ENCODE measurements at regions not wholly inside any gene's neighbourhood (a gene's known extent, or its start where the extent isn't known, plus 50 kb on each side); places are given as distances from the start of the nearest gene placed in this dataset.

DNA sequence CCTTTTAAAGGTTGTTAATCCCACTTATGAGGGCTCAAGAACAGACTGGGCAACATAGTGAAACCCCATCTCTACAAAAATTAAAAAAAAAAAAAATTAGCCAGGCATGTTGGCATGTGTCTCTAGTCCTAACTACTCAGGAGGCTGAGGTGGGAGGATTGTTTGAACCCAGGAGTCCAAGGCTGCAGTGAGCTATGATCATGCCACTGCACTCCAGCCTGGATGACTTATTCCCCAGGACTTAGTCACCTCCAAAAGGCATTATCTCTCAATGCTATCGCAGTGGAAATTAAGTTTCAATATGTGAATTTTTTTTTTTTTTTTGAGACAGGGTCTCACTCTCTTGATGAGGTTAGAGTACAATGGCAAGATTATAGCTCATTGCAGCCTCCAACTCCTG is 61.2 kb upstream of the TRIM24 start:
- no peak for DNase-seq (ENCODE audit: low read depth)
- in situ Hi-C loops (cut with HindIII; ENCODE audit: low sequenced_read_pairs) = no loop called here
- no peak overlapping the region for H3K4me3 ChIP-seq (ENCODE audit: low read depth, low read length)
- TF ChIP-seq, protein P1, sequence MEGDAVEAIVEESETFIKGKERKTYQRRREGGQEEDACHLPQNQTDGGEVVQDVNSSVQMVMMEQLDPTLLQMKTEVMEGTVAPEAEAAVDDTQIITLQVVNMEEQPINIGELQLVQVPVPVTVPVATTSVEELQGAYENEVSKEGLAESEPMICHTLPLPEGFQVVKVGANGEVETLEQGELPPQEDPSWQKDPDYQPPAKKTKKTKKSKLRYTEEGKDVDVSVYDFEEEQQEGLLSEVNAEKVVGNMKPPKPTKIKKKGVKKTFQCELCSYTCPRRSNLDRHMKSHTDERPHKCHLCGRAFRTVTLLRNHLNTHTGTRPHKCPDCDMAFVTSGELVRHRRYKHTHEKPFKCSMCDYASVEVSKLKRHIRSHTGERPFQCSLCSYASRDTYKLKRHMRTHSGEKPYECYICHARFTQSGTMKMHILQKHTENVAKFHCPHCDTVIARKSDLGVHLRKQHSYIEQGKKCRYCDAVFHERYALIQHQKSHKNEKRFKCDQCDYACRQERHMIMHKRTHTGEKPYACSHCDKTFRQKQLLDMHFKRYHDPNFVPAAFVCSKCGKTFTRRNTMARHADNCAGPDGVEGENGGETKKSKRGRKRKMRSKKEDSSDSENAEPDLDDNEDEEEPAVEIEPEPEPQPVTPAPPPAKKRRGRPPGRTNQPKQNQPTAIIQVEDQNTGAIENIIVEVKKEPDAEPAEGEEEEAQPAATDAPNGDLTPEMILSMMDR (IDR thresholded peaks at IDR 0.05; ENCODE audit: low read depth, low read length, missing control alignments) = no peak

DNA sequence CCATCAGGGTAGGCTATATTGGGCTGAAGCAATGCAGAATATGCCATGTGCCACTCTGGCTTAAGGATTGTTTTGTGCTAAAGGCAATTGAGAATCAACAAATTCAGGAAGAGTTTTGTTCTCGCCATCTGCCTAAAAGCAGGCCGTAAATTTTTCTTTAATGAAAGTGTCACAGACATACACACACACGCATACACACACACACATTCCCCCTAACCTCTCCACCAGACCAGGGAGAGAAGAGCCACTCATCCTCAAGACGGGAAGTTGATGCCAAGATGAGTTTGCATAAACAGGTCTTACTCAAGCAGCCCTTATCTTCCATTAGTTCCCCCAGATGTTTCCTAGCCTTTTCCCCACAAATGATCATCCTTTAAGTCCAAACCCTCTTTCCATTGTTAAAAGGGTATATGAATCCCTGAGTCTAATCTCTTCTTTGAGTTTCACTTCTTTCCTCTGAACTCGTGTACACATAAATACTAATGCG is 59.6 kb upstream of the TRIM24 start:
- no peak for DNase-seq (ENCODE audit: low read depth)
- TF ChIP-seq, protein P1 (IDR thresholded peaks at IDR 0.05; ENCODE audit: low read depth, low read length, missing control alignments) = no peak
- no peak overlapping the region for H3K4me3 ChIP-seq (ENCODE audit: low read depth, low read length)
- in situ Hi-C loops (cut with HindIII; ENCODE audit: low sequenced_read_pairs) = no loop called here

DNA sequence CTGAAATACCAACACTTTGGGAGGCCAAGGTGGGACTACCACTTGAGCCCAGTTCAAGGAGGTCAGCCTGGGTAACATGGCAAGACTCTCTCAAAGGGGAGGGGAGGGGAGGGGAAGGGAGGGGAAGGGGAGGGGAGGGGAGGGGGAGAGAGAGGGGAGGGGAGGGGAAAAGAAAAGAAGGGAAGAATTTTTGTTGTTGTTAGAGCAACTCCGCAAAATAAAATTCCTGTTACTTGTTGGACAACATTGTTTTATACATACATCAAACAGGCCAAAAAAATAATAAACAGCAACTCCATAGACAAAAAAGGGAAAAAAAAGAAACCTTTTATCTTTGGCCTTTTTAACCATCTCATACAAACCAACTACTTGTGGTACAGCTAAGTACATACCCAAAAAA is 57.3 kb upstream of the TRIM24 start:
- TF ChIP-seq, protein P1 (IDR thresholded peaks at IDR 0.05; ENCODE audit: low read depth, low read length, missing control alignments) = no peak
- in situ Hi-C loops (cut with HindIII; ENCODE audit: low sequenced_read_pairs) = no loop called here

DNA sequence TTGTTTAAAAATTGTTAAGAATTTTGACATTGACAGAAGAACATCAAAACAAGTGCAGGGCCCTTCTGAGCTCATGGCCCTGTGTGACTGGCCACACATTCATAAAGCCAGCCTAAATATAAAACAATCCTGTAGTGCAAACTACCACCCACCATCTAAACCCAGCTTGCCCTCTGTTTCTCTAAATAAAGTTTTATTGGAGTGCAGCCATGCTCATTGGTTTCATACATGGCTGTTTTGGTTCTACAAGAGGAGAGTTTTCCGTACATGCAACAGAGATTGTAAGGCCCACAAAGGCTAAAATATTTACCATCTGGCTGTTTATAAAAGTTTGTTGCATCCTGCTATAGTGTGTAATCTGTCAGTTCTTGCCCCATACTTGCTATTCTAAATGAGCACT is 54.6 kb upstream of the TRIM24 start:
- in situ Hi-C loops (cut with HindIII; ENCODE audit: low sequenced_read_pairs) = no loop called here

More for the DNA sequence above, 57.3 kb upstream of the TRIM24 start:
- no peak overlapping the region for H3K4me3 ChIP-seq (ENCODE audit: low read depth, low read length)
- DNase-seq (ENCODE audit: low read depth) = no peak

DNA sequence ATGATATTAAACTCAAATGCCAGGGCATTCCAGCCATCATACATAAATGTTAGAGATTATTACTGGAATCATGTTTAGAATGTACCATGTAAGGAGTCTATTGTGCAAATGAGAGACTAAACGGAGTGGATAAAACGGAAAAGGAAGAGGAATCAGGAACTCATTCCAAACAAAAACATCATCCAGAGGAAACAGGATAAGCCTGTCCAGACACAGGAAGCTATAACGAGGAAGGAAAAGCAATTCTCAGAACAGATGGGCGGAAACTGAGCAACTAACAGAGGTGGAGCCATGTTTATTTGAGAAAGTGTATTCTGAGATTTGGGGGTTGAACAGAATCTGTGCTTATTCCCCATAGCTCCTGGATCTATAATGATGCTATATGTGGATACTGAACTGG is 52.3 kb upstream of the TRIM24 start:
- in situ Hi-C loops (cut with HindIII; ENCODE audit: low sequenced_read_pairs) = no loop called here

More for the DNA sequence above, 54.6 kb upstream of the TRIM24 start:
- H3K4me3 ChIP-seq (ENCODE audit: low read depth, low read length) = no peak overlapping the region
- TF ChIP-seq, protein P1 (IDR thresholded peaks at IDR 0.05; ENCODE audit: low read depth, low read length, missing control alignments) = no peak
- DNase-seq (ENCODE audit: low read depth) = no peak

More for the DNA sequence above, 52.3 kb upstream of the TRIM24 start:
- H3K4me3 ChIP-seq (ENCODE audit: low read depth, low read length) = no peak overlapping the region
- DNase-seq (ENCODE audit: low read depth) = no peak
- TF ChIP-seq, protein P1 (IDR thresholded peaks at IDR 0.05; ENCODE audit: low read depth, low read length, missing control alignments) = no peak

All from astrocyte of the cerebellum (primary cell).